Activated T-helper 1 cell treated with anti-CD3 and anti-CD28 coated beads, Interleukin-12 subunit alpha, Interleukin-12 subunit beta, Interleukin-2, Interleukin-4 antibody, amounts not matched to agents 30 ng/mL and 10 ng/mL and 1 ng/mL, durations not matched to agents 14 hours and 24 hours and 36 hours (primary cell): ENCODE measurements at regions not wholly inside any gene's neighbourhood (a gene's known extent, or its start where the extent isn't known, plus 50 kb on each side); places are given as distances from the start of the nearest gene placed in this dataset.
"Not testable (repeated sequence)": the region's sequence is repeated elsewhere in the genome, so short reads cannot be mapped to it uniquely, and the experiment has no call there.

Source experiments
- DNase-seq: peaks from one replicate; pipeline ENCODE4 v3.0.0; 2021; ENCODE audit warnings: low spot score
- H3K27ac Mint-ChIP-seq: one replicate; pipeline ENCODE4 v1.8.0; 2021; ENCODE audit warnings: mild to moderate bottlenecking, mixed read lengths
- H3K27me3 Mint-ChIP-seq: one replicate; pipeline ENCODE4 v1.8.0; 2022; ENCODE audit warnings: mild to moderate bottlenecking, moderate library complexity, mixed read lengths; ENCODE audit not compliant: insufficient read depth
- H3K36me3 Mint-ChIP-seq: one replicate; pipeline ENCODE4 v1.8.0; 2021; ENCODE audit warnings: low read depth, mixed read lengths
- H3K4me1 Mint-ChIP-seq: one replicate; pipeline ENCODE4 v1.8.0; 2021; ENCODE audit warnings: low read depth, mixed read lengths
- H3K4me3 Mint-ChIP-seq: one replicate; pipeline ENCODE4 v1.8.0; 2021; ENCODE audit warnings: mild to moderate bottlenecking, moderate library complexity, mixed read lengths
- H3K9me3 Mint-ChIP-seq: one replicate; pipeline ENCODE4 v1.8.0; 2021; ENCODE audit warnings: mixed read lengths
- intact Hi-C: fragments of 100-400 bp; cut with micrococcal nuclease; formaldehyde crosslinking; loops from one replicate; pipeline ENCODE4 v1.15.1; 2024

DNA sequence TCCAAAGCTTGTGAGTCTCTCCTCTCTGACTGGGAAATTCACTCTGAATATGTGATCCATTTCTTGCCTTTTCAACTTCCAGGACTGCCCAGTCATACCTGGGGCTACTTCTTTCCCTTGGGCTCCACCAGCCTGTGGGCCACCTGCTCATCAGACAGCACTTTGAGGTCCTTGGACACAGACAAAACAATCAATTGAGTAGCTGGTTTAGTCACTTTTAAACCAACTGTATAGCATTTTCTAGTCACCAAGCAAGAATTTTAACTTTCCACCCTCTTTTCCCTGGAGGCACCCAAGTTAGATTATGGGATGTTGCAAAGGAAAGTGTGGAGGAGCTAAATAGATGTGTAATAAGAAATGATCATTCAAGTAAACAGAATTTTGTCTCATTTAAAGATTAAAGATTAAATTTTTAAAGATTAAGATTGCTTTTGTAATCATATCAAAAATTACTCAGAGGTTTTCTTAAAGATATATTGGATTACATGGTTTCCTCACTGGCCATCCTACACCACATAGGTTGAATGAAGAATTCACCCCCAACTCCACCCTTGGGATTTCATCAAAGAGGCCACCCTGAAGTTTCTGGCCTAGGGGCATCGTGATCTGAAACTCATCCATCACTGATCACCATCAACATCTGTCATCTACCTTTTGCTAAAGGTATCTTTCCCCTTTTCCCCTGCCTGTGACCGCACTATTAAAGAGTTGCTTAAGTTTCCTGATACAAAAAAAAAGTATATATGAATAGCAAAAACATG lies 219.2 kb upstream of the NR5A2 start:
- Mint-ChIP-seq H3K36me3 (no peaks in the 10 kb centered on the region), H3K27ac (no peak overlapping the region), H3K27me3 (peaks cover 5% of the 10 kb centered on the region), H3K4me3 (no peak overlapping the region), H3K4me1 (no peaks in the 10 kb centered on the region), H3K9me3 (no peaks in the 10 kb centered on the region)
- intact Hi-C loops, result no loop called here
- no peak for DNase-seq

DNA sequence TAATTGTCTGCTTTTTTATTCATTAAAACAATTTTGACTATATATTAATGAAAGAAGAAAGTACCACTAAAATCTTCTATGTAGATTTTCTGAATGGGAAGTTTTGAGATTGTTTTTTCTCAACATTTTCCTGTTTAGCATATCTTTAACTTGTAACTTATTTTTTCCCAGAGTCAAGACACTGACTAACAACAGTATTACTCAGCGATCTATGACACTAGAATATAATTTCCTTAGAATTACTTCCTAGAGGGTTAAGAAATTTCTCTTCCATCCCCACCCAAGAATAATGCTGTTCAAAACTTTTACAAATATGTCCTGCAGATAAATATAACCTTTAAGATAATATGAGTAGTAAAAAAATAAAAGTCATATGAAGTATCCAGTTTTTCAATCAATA lies 218.2 kb upstream of the NR5A2 start:
- no peak overlapping the region for H3K27ac Mint-ChIP-seq
- no peaks in the 10 kb centered on the region for H3K4me1 Mint-ChIP-seq

DNA sequence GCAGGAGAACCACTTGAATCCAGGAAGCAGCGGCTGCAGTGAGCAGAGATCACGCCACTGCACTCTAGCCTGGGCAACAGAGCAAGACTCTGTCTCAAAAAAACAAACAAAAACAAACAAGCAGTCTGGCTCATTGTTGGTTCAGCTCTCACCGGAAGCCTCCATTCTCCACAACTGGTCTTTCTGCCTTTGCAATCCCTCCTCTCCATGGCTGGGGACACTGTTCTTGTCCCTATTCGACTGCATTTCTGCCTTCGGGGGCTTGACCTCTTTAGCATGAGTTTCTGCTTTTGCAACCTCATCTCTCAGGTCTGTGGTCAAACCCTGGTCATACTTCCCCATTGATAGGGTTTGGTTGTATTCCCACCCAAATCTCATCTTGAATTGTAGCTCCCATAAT lies 216.3 kb upstream of the NR5A2 start:
- Mint-ChIP-seq H3K4me3 (no peak overlapping the region), H3K36me3 (no peaks in the 10 kb centered on the region), H3K27me3 (peaks cover 7% of the 10 kb centered on the region), H3K9me3 (no peaks in the 10 kb centered on the region), H3K27ac (no peak overlapping the region), H3K4me1 (no peaks in the 10 kb centered on the region)
- intact Hi-C loops, result no loop called here
- DNase-seq, result no peak

More for the DNA sequence above, 218.2 kb upstream of the NR5A2 start:
- no peaks in the 10 kb centered on the region for H3K36me3 Mint-ChIP-seq
- peaks cover 4% of the 10 kb centered on the region for H3K27me3 Mint-ChIP-seq
- no peak overlapping the region for H3K4me3 Mint-ChIP-seq
- intact Hi-C loops, result no loop called here
- no peaks in the 10 kb centered on the region for H3K9me3 Mint-ChIP-seq
- no peak for DNase-seq

DNA sequence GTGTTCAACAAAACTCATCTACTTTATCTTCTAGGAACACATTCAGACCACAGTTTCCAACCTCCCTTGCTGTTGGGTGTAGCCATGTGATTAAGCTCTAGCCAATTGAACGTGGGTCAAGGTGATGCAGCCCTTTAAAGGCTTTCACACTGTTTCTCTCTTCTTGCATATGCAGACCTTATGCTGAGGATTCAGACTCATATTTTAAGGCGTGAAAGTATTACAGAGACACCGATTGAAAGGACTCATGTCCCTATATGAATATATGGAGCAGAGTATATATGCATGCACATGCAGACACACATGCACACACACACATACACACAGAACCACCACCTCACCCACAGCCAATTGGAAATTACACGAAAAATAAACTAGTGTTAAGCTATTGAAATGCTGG lies 214.3 kb upstream of the NR5A2 start:
- no peak overlapping the region for H3K27ac Mint-ChIP-seq
- no peak for DNase-seq

DNA sequence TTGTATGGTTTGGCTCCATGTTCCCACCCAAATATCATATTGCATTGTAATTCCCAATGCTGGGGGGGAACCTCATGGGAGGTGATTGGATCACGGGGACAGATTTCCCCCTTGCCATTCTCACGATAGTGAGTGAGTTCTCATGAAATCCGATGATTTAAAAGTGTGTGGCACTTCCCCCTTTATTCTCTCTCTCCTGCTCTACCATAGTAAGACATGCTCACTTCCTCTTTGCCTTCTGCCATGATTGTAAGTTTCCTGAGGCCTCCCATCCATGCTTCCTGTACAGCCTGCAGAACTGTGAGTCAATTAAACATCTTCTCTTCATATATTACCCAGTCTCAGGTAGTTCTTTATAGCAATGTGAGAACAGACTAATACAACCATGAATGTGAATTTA lies 211.6 kb upstream of the NR5A2 start:
- Mint-ChIP-seq H3K27ac (no peak overlapping the region), H3K9me3 (no peaks in the 10 kb centered on the region), H3K27me3 (peaks cover 5% of the 10 kb centered on the region), H3K36me3 (no peaks in the 10 kb centered on the region), H3K4me1 (no peaks in the 10 kb centered on the region), H3K4me3 (no peak overlapping the region)
- DNase-seq, result no peak
- intact Hi-C loops, result no loop called here

More for the DNA sequence above, 214.3 kb upstream of the NR5A2 start:
- peaks cover 4% of the 10 kb centered on the region for H3K27me3 Mint-ChIP-seq
- H3K4me3 Mint-ChIP-seq, result no peak overlapping the region
- H3K9me3 Mint-ChIP-seq, result no peaks in the 10 kb centered on the region
- intact Hi-C loops, result no loop called here
- H3K4me1 Mint-ChIP-seq, result no peaks in the 10 kb centered on the region
- no peaks in the 10 kb centered on the region for H3K36me3 Mint-ChIP-seq

DNA sequence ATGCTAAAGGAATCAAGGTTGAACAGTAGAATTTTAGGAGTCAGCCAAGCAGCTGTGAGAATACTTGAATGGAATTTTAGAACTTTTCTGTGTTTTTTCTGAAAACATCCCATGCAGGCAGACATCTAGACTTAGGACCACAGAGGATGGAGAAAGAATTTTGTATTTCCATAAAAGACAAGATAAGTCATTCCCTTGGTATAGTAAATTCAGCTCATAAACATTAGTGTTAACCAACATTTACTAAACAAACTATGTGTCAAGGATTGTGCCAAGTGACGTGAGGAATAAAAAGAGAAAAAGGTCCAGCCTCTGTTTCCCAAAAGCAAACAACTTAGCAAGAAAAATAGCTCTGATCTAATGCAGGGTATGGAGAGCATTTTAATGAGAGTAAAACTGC lies 210.2 kb upstream of the NR5A2 start:
- Mint-ChIP-seq H3K27me3 (peaks cover 4% of the 10 kb centered on the region), H3K9me3 (no peaks in the 10 kb centered on the region), H3K36me3 (no peaks in the 10 kb centered on the region), H3K4me3 (no peak overlapping the region), H3K27ac (no peak overlapping the region), H3K4me1 (no peaks in the 10 kb centered on the region)
- DNase-seq, result no peak
- intact Hi-C loops, result no loop called here

DNA sequence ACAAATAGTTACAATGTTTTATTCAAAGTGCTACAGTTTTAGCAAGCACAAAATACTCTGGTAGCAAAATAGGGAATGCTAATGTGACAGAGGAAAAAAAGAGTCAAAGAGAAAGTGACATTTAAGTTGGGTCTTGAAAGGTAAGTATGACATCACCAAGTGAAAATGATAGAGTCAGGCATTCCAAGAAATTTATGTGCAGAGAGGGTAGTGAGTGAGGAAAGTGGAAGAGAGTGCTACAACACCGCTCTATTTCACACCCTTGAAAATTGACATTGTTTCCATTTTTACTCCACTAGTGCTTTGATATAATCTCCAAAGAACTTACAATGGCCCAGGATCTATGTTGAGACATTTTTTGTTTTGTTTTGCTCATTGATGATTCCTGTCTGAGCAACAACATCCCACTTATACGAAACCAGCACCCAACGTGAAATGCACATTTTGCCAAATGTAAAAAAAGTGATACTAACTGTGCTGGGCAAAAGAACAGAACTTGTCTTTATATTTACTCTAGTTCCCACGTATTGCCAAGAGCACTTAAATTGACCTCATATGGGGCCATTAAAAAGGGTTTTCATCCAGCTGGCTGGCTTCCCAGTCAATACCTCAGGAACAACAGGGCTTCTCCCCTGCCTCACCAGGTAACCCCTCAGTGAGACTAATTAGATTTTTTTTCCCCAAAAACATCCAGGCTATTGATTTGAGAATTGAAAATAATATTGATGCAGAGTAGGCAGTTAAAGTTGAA lies 206.3 kb upstream of the NR5A2 start:
- Mint-ChIP-seq H3K4me1 (no peaks in the 10 kb centered on the region), H3K27ac (no peak overlapping the region), H3K4me3 (no peak overlapping the region), H3K27me3 (peaks cover 4% of the 10 kb centered on the region), H3K36me3 (no peaks in the 10 kb centered on the region), H3K9me3 (no peaks in the 10 kb centered on the region)
- DNase-seq, result no peak
- intact Hi-C loops, result no loop called here

DNA sequence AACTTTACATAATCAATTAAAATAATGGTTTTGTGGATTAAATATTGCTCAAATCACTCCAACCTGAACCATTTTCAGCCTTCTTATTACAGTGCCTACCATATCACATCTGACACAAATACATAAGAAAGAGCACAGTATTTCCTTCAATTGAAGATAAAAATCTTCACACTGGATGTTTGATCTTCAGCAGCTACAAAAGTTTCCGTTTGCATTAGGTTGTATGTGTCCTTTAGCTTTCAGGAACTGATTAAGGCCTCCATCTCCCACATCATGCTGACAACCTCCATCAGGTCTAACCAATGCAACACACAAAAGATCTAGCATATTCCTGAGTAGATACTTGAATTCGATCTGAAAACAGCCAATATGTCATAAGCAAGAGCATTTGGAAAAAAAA lies 195.1 kb upstream of the NR5A2 start:
- Mint-ChIP-seq H3K36me3 (no peaks in the 10 kb centered on the region), H3K27ac (no peak overlapping the region), H3K9me3 (no peaks in the 10 kb centered on the region), H3K4me1 (no peaks in the 10 kb centered on the region), H3K4me3 (no peak overlapping the region), H3K27me3 (peaks cover 2% of the 10 kb centered on the region)
- intact Hi-C loops, result no loop called here
- no peak for DNase-seq

DNA sequence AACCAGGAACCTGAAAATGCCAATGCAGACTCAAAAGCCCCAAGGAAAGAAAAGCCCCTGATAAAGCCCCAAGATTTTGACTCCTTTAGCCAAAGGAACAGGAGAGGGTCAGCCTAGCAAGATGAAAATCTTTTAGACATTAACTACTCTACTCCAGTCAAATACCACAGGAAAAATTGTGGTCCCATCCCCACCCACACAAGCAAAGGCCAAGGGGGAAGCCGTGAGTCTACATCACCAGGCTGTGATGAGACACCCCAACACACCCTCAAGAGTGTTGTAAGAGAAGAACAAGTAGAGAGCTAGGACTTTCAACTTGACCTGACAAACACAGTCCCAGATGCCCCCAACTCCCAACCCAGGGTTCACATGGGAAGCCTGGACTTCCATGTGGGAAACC lies 192.8 kb upstream of the NR5A2 start:
- no peak for DNase-seq
- intact Hi-C loops, result no loop called here
- Mint-ChIP-seq H3K4me3 (no peak overlapping the region), H3K27me3 (peaks cover 12% of the 10 kb centered on the region), H3K9me3 (peaks cover 3% of the 10 kb centered on the region), H3K4me1 (no peaks in the 10 kb centered on the region), H3K36me3 (no peaks in the 10 kb centered on the region), H3K27ac (no peak overlapping the region)

DNA sequence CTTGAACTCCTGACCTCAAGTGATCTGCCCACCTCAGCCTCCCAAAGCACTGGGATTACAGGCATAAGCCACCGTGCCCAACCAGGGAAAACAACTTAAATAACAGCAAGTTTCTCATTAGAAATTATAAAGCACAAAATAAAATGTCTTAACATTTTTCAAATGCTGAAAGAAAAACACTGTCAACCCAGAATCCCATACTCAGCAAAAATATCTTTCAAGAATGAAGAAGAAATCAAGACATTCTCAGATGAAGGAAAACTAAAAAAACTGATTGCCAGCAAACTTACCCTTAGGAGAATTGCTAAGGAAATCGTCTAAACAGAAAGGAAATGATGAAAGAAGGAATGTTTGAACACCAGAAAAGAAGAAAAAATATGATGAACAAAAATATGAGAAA lies 191.1 kb upstream of the NR5A2 start:
- H3K4me1 Mint-ChIP-seq, result no peaks in the 10 kb centered on the region

DNA sequence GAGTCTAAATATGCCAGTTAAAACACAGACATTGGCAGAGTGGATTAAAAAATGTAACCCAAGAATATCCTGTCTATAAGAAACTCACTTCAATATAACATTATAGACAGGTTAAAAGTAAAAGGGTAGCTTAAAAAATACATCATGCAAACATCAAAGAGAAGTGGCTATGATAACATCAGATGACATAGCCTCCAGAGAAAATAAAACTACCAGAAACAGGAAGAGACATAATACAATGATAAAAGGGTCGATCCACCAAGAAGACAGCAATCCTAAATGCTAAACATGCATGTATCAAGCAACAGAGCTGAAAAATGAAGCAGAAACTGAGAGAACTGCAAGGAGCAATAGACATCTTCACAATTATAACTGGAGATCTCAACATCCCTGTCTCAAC lies 190.2 kb upstream of the NR5A2 start:
- Mint-ChIP-seq H3K27me3 (peaks cover 17% of the 10 kb centered on the region), H3K36me3 (no peaks in the 10 kb centered on the region), H3K27ac (no peak overlapping the region), H3K9me3 (peaks cover 3% of the 10 kb centered on the region), H3K4me3 (no peak overlapping the region), H3K4me1 (no peaks in the 10 kb centered on the region)
- intact Hi-C loops, result no loop called here
- DNase-seq, result no peak

More for the DNA sequence above, 191.1 kb upstream of the NR5A2 start:
- Mint-ChIP-seq H3K36me3 (no peaks in the 10 kb centered on the region), H3K9me3 (peaks cover 3% of the 10 kb centered on the region), H3K27ac (no peak overlapping the region), H3K4me3 (no peak overlapping the region), H3K27me3 (peaks cover 12% of the 10 kb centered on the region)
- DNase-seq, result no peak
- intact Hi-C loops, result no loop called here

DNA sequence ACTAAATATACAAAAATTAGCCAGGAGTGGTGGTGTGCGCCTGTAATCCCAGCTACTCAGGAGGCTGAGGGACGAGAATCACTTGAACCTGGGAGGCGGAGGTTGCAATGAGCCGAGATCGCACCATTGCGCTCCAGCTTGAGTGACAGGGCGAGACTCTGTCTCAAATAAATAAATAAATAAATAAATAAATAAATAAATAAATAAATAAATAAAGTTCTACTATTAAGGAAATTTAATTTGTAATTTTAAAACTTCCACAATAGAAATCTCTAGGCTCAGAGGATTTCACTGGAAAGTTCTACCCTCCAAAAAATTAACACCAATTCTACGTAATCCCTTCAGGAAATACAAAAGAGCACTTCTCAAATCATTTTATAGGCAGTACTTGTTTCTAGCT lies 187.9 kb upstream of the NR5A2 start:
- intact Hi-C loops, result not testable (repeated sequence)

DNA sequence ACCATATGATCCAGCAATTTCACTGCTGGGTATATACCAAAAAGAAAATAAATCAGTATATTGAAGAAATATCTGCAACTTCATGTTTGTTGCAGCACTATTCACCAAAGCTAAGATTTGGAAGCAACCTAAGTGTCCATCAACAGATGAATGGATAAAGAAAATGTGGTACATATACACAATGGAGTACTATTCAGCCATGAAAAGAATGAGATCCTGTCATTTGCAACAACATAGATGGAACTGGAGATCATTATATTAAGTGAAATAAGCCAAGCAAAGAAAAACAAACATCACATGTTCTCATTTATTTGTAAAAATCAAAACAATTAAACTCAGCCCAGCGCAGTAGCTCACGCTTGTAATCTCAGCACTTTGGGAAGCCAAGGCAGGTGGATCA lies 184.4 kb upstream of the NR5A2 start:
- DNase-seq, H3K36me3 Mint-ChIP-seq, H3K9me3 Mint-ChIP-seq, H3K4me3 Mint-ChIP-seq, intact Hi-C loops, H3K4me1 Mint-ChIP-seq, H3K27ac Mint-ChIP-seq: not testable (repeated sequence)
- peaks cover 16% of the 10 kb centered on the region for H3K27me3 Mint-ChIP-seq

More for the DNA sequence above, 187.9 kb upstream of the NR5A2 start:
- H3K36me3 Mint-ChIP-seq, H3K4me1 Mint-ChIP-seq, DNase-seq, H3K27ac Mint-ChIP-seq, H3K9me3 Mint-ChIP-seq, H3K4me3 Mint-ChIP-seq: not testable (repeated sequence)
- H3K27me3 Mint-ChIP-seq, result peaks cover 18% of the 10 kb centered on the region
